CD4-positive, CD25-positive, alpha-beta regulatory T cell (primary cell): ENCODE measurements at regions not wholly inside any gene's neighbourhood (a gene's known extent, or its start where the extent isn't known, plus 50 kb on each side); places are given as distances from the start of the nearest gene placed in this dataset.
"Not testable (repeated sequence)": the region's sequence is repeated elsewhere in the genome, so short reads cannot be mapped to it uniquely, and the experiment has no call there.

Experiments
- ATAC-seq, 2 donors: fragments of 150-1000 bp; cut with Tn5 transposase; one replicate each; pipeline ENCODE4 v1.10.0; 2021; ENCODE audit warnings: low read depth in 2 of 2, moderate number of reproducible peaks in 2 of 2, moderate library complexity in 1 of 2
- DNase-seq, 3 donors: peaks; one replicate each; pipeline versions ENCODE4 v3.0.0 to v3.0.0-alpha.2; 2012 to 2022; ENCODE audit warnings: mixed read lengths in 1 of 3
- H3K27ac ChIP-seq: one replicate; pipeline ENCODE4 v1.7.0; 2013; ENCODE audit warnings: mild to moderate bottlenecking, low read length; ENCODE audit not compliant: insufficient read depth, poor library complexity, severe bottlenecking
- H3K27me3 ChIP-seq: one replicate; pipeline ENCODE4 v1.7.0; 2013; ENCODE audit warnings: low read length; ENCODE audit not compliant: control insufficient read depth, insufficient read depth
- H3K36me3 ChIP-seq: one replicate; pipeline ENCODE4 v1.7.0; 2013; ENCODE audit warnings: mild to moderate bottlenecking, low read length, moderate library complexity; ENCODE audit not compliant: control insufficient read depth, insufficient read depth
- H3K4me1 ChIP-seq: 2 replicates; pipeline ENCODE4 v1.7.0; 2013; ENCODE audit warnings: mild to moderate bottlenecking, low read length; ENCODE audit not compliant: insufficient read depth, control insufficient read depth, poor library complexity, severe bottlenecking
- H3K4me3 ChIP-seq: one replicate; pipeline ENCODE4 v1.7.0; 2013; ENCODE audit warnings: low read depth, mild to moderate bottlenecking, low read length, moderate library complexity
- H3K9me3 ChIP-seq, 2 experiments: 1 replicate in 1 of 2; 2 replicates in 1 of 2; pipeline ENCODE4 v1.7.0; 2013; ENCODE audit warnings: low read length in 2 of 2, mild to moderate bottlenecking in 1 of 2, moderate library complexity in 1 of 2; ENCODE audit not compliant: control insufficient read depth in 2 of 2
- H3K27ac Mint-ChIP-seq, 3 donors: one replicate each; pipeline ENCODE4 v1.8.0; 2020 to 2022; ENCODE audit warnings: mild to moderate bottlenecking in 3 of 3, mixed read lengths in 3 of 3, moderate library complexity in 2 of 3
- H3K27me3 Mint-ChIP-seq: one replicate; pipeline ENCODE4 v1.8.0; 2022; ENCODE audit warnings: mild to moderate bottlenecking, mixed read lengths
- H3K36me3 Mint-ChIP-seq: one replicate; pipeline ENCODE4 v1.8.0; 2020; ENCODE audit warnings: mixed read lengths
- H3K4me1 Mint-ChIP-seq, 4 donors: one replicate each; pipeline ENCODE4 v1.8.0; 2020 to 2022; ENCODE audit warnings: mixed read lengths in 4 of 4, mild to moderate bottlenecking in 1 of 4
- H3K4me3 Mint-ChIP-seq, 4 donors: one replicate each; pipeline ENCODE4 v1.8.0; 2020 to 2022; ENCODE audit warnings: mild to moderate bottlenecking in 4 of 4, mixed read lengths in 4 of 4, moderate library complexity in 3 of 4
- H3K9me3 Mint-ChIP-seq, 7 donors: one replicate each; pipeline ENCODE4 v1.8.0; 2020 to 2022; ENCODE audit warnings: mixed read lengths in 7 of 7, mild to moderate bottlenecking in 3 of 7, moderate library complexity in 2 of 7

DNA sequence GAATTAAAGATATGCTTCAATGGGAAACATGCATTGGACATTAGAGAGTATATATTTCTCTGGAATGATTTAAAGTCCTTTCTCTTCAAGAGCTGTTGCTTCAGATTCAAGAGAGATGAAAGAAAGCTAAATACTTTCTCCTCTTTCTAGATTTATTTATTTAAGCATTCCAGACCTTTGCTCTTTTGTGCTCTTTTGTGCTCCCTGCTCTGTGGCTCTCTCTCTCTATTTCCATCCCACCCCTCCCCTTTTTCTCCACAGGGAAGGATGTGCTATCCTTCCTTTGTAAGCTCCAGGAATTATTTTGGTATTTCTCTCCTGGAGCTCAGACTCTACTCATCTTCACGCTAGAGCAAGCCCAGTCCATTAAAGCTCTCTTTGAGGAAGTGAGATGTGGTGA is 871.9 kb upstream of the GBE1 start:
- Mint-ChIP-seq H3K27me3 (no peaks in the 10 kb centered on the region), H3K36me3 (no peaks in the 10 kb centered on the region), H3K9me3 (peaks cover 2 to 23% (median 8%) of the 10 kb centered on the region in 7 donors), H3K27ac (no peak overlapping the region), H3K4me1 (no peaks in the 10 kb centered on the region), H3K4me3 (no peak overlapping the region)
- no peaks in the 10 kb centered on the region for H3K4me1 ChIP-seq
- no peak overlapping the region for H3K27ac ChIP-seq
- H3K4me3 ChIP-seq, result no peak overlapping the region
- H3K36me3 ChIP-seq, result no peaks in the 10 kb centered on the region
- DNase-seq (no peak), ATAC-seq (no peak)
- no peaks in the 10 kb centered on the region for H3K27me3 ChIP-seq
- H3K9me3 ChIP-seq, result peaks cover 0 to 5% of the 10 kb centered on the region in 2 experiments

GRCh38 chr3:82629937-82630336 is 868.5 kb upstream of the GBE1 start:
- Histone ChIP-seq H3K27me3 (no peaks in the 10 kb centered on the region), H3K4me1 (no peaks in the 10 kb centered on the region), H3K9me3 (peaks cover 4 to 5% of the 10 kb centered on the region in 2 experiments), H3K36me3 (no peaks in the 10 kb centered on the region), H3K4me3 (no peak overlapping the region), H3K27ac (no peak overlapping the region)
- H3K27me3 Mint-ChIP-seq, result no peaks in the 10 kb centered on the region
- H3K4me1 Mint-ChIP-seq, result no peaks in the 10 kb centered on the region
- peaks cover 2 to 28% (median 8%) of the 10 kb centered on the region in 7 donors for H3K9me3 Mint-ChIP-seq
- no peak overlapping the region for H3K27ac Mint-ChIP-seq
- ATAC-seq (no peak), DNase-seq (no peak)
- no peaks in the 10 kb centered on the region for H3K36me3 Mint-ChIP-seq
- no peak overlapping the region for H3K4me3 Mint-ChIP-seq

- H3K36me3 ChIP-seq, result no peaks in the 10 kb centered on the region
- no peak overlapping the region for H3K4me3 Mint-ChIP-seq
- ATAC-seq, result no peak
- H3K9me3 Mint-ChIP-seq, result peaks cover 2 to 31% (median 11%) of the 10 kb centered on the region in 7 donors
- H3K9me3 ChIP-seq, result peaks cover 4 to 5% of the 10 kb centered on the region in 2 experiments
- H3K36me3 Mint-ChIP-seq, result no peaks in the 10 kb centered on the region
- DNase-seq, result no peak
- H3K27me3 Mint-ChIP-seq, result no peaks in the 10 kb centered on the region
- H3K27me3 ChIP-seq, result no peaks in the 10 kb centered on the region
- H3K27ac ChIP-seq, result no peak overlapping the region
- H3K4me3 ChIP-seq, result no peak overlapping the region
- no peaks in the 10 kb centered on the region for H3K4me1 Mint-ChIP-seq
- H3K27ac Mint-ChIP-seq, result no peak overlapping the region
- no peaks in the 10 kb centered on the region for H3K4me1 ChIP-seq
Measured at GRCh38 chr3:82628385-82629014, 867.1 kb upstream of the GBE1 start.

- no peak overlapping the region for H3K27ac ChIP-seq
- no peaks in the 10 kb centered on the region for H3K36me3 ChIP-seq
- Mint-ChIP-seq H3K9me3 (peaks cover 2 to 38% (median 12%) of the 10 kb centered on the region in 7 donors), H3K4me3 (no peak overlapping the region), H3K27me3 (no peaks in the 10 kb centered on the region), H3K4me1 (no peaks in the 10 kb centered on the region), H3K27ac (no peak overlapping the region), H3K36me3 (no peaks in the 10 kb centered on the region)
- no peaks in the 10 kb centered on the region for H3K4me1 ChIP-seq
- no peaks in the 10 kb centered on the region for H3K27me3 ChIP-seq
- H3K4me3 ChIP-seq, result no peak overlapping the region
- DNase-seq (no peak), ATAC-seq (no peak)
- H3K9me3 ChIP-seq, result peaks cover 4 to 5% of the 10 kb centered on the region in 2 experiments
Measured at GRCh38 chr3:82627733-82628132, 866.3 kb upstream of the GBE1 start.

GRCh38 chr3:82620744-82621143 is 859.3 kb upstream of the GBE1 start:
- not testable (repeated sequence) for H3K27me3 ChIP-seq, H3K36me3 Mint-ChIP-seq, H3K27ac Mint-ChIP-seq, H3K4me3 ChIP-seq, H3K4me1 ChIP-seq, DNase-seq, ATAC-seq, H3K36me3 ChIP-seq, H3K27me3 Mint-ChIP-seq, H3K9me3 ChIP-seq, H3K4me3 Mint-ChIP-seq, H3K27ac ChIP-seq, H3K4me1 Mint-ChIP-seq
- peaks cover 0 to 31% (median 6%) of the 10 kb centered on the region in 7 donors for H3K9me3 Mint-ChIP-seq

- Histone ChIP-seq H3K27ac (no peak overlapping the region), H3K36me3 (no peaks in the 10 kb centered on the region), H3K9me3 (peaks cover 0 to 3% of the 10 kb centered on the region in 2 experiments), H3K4me3 (no peak overlapping the region), H3K27me3 (no peaks in the 10 kb centered on the region), H3K4me1 (no peaks in the 10 kb centered on the region)
- Mint-ChIP-seq H3K9me3 (peaks cover 0 to 40% (median 3%) of the 10 kb centered on the region in 7 donors), H3K27ac (no peak overlapping the region), H3K4me3 (no peak overlapping the region), H3K27me3 (no peaks in the 10 kb centered on the region), H3K4me1 (no peaks in the 10 kb centered on the region), H3K36me3 (no peaks in the 10 kb centered on the region)
- no peak for ATAC-seq
- no peak for DNase-seq
Measured at GRCh38 chr3:82618594-82618993, 857.1 kb upstream of the GBE1 start.

DNA sequence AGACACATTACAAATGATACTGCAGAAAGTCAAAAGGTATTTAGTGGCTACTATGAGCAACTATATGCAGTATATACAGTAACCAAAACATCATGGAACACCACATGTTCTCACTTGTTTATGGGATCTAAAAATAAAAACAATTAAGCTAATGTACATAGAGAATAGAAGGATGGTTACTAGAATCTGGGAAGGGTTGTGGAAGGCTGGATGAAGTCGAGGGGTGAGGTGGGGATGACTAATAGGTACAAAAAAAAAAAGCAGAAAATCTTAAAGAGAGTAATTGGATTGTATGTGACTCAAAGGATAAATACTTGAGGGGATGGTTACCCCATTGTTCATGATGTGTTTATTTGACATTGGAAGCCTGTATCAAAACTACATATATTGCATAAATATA is 848.8 kb upstream of the GBE1 start:
- Histone ChIP-seq H3K27ac (no peak overlapping the region), H3K4me3 (no peak overlapping the region), H3K9me3 (peaks cover 3 to 7% of the 10 kb centered on the region in 2 experiments), H3K27me3 (no peaks in the 10 kb centered on the region), H3K4me1 (no peaks in the 10 kb centered on the region), H3K36me3 (no peaks in the 10 kb centered on the region)
- no peak for ATAC-seq
- H3K36me3 Mint-ChIP-seq, result no peaks in the 10 kb centered on the region
- no peak overlapping the region for H3K27ac Mint-ChIP-seq
- no peak overlapping the region for H3K4me3 Mint-ChIP-seq
- peaks cover 3 to 27% (median 10%) of the 10 kb centered on the region in 7 donors for H3K9me3 Mint-ChIP-seq
- DNase-seq, result no peak
- no peaks in the 10 kb centered on the region for H3K4me1 Mint-ChIP-seq
- no peaks in the 10 kb centered on the region for H3K27me3 Mint-ChIP-seq

DNA sequence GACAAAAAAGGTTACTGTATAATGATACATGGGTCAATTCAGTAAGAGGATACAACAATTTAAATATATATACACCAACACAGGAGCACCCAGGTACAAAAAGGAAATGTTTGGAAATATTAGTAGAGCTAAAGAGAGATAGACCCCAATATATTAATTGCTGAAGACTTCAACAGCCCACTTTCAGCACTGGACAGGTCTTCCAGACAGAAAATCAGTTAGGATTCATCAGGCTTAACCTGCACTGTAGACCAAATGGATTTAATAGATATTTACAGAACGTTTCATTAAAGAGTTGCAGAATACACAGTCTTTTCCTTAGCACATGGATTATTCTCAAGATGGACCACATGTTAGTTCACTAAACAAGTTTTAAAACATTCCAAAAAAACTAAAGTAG is 845.9 kb upstream of the GBE1 start:
- no peaks in the 10 kb centered on the region for H3K27me3 ChIP-seq
- no peak for ATAC-seq
- DNase-seq, result no peak
- no peak overlapping the region for H3K27ac ChIP-seq
- Mint-ChIP-seq H3K4me3 (no peak overlapping the region), H3K27ac (no peak overlapping the region), H3K27me3 (no peaks in the 10 kb centered on the region), H3K4me1 (no peaks in the 10 kb centered on the region), H3K36me3 (no peaks in the 10 kb centered on the region), H3K9me3 (peaks cover 0 to 20% (median 9%) of the 10 kb centered on the region in 7 donors)
- H3K4me1 ChIP-seq, result no peaks in the 10 kb centered on the region
- no peaks in the 10 kb centered on the region for H3K36me3 ChIP-seq
- H3K4me3 ChIP-seq, result no peak overlapping the region
- H3K9me3 ChIP-seq, result peaks cover 5 to 10% of the 10 kb centered on the region in 2 experiments
